SK-N-MC (cell line): ENCODE measurements at regions not wholly inside any gene's neighbourhood (a gene's known extent, or its start where the extent isn't known, plus 50 kb on each side); places are given as distances from the start of the nearest gene placed in this dataset.
A peak's percentile ranks its signal among the peaks of the same experiment; 100 is the strongest.

Experiments used
- DNase-seq: peaks from one replicate; pipeline ENCODE4 v3.0.0-alpha.2; 2011; ENCODE audit warnings: low read depth, low spot score
- H3K27ac ChIP-seq: fragments of 200-600 bp; sonication (generic); 2 replicates; pipeline ENCODE4 v1.5.1; 2016; ENCODE audit warnings: mixed run types
- H3K36me3 ChIP-seq: fragments of 200-600 bp; sonication (generic); 2 replicates; pipeline ENCODE4 v1.6.1; 2017; ENCODE audit warnings: antibody characterized with exemption, low read length, mixed read lengths; ENCODE audit not compliant: insufficient read depth
- H3K4me3 ChIP-seq: fragments of 200-600 bp; sonication (generic); 2 replicates; pipeline ENCODE4 v1.5.1; 2016
- H3K9ac ChIP-seq: fragments of 200-600 bp; sonication (generic); 2 replicates; pipeline ENCODE4 v1.8.0; 2017; ENCODE audit warnings: mixed run types, mixed read lengths; ENCODE audit not compliant: insufficient read length
- H3K9me3 ChIP-seq: fragments of 200-600 bp; sonication (generic); 2 replicates; pipeline ENCODE4 v1.6.1; 2017; ENCODE audit warnings: low read depth, mild to moderate bottlenecking, antibody characterized with exemption, low read length, moderate library complexity, mixed read lengths
- EZH2 ChIP-seq: fragments of 200-600 bp; sonication (generic); IDR thresholded peaks from one replicate; pipeline ENCODE4 v1.6.1; 2017; ENCODE audit warnings: antibody characterized with exemption
- FOXP2 ChIP-seq: optimal IDR thresholded peaks from 2 replicates; pipeline ENCODE3; 2011; ENCODE audit warnings: mild to moderate bottlenecking, moderate library complexity; ENCODE audit not compliant: insufficient read depth; ENCODE audit errors: extremely low read length, control extremely low read depth
- POLR2AphosphoS5 ChIP-seq: IDR thresholded peaks from 2 replicates; pipeline ENCODE4 v1.6.1; 2012; ENCODE audit warnings: mild to moderate bottlenecking, low read depth, low read length, borderline replicate concordance

DNA sequence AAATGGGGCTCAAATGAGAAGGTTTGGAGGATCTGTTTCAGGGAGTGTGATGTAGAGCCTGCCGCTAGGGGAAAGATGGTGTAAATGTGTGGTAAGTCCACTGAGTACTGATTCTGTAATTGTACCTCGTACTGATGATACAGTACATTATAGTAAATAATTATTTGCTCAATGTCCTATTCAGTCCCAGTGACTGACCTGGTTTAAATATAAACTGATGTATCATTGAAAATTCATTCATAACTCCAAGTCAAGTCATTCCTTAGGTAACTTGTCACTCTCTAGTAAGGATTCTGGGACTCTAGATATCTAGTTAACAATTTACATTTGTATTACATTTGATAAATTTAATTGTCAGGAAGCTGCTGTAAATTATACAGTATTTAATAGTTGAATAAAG lies 667.3 kb downstream of the DTWD2 start:
- Histone ChIP-seq H3K36me3 (no peaks in the 10 kb centered on the region), H3K27ac (no peak overlapping the region), H3K9me3 (peaks cover 3% of the 10 kb centered on the region; the same call in 1 of the 2 replicates), H3K9ac (no peak overlapping the region), H3K4me3 (no peak overlapping the region)
- no peak for DNase-seq
- TF ChIP-seq EZH2 (no peak), FOXP2 (no peak), POLR2AphosphoS5 (no peak)

DNA sequence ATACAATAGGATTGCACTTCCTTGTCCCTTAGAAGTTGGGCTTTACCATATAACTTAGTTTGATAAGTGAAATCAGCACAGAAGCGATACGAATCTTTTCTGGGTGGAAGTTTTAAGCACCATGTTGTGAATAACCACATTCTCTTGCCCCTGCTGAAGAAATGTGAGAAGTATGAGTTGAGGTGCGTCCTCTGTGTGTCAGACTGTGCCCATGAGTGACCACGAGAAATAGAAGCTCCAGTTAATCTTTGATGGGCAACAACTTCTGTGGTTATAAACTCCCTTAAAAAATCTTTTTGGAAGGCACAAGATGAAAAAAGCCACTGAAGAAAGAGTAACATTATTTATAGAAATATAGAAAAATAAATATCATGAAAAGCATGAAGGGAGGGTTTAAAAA lies 668.2 kb downstream of the DTWD2 start:
- Histone ChIP-seq H3K27ac (no peak overlapping the region), H3K4me3 (no peak overlapping the region), H3K9me3 (peaks cover 3% of the 10 kb centered on the region; the same call in 1 of the 2 replicates), H3K9ac (no peak overlapping the region), H3K36me3 (no peaks in the 10 kb centered on the region)
- no peak for TF ChIP-seq EZH2
- TF ChIP-seq FOXP2 = no peak
- no peak for TF ChIP-seq POLR2AphosphoS5
- DNase-seq = no peak

DNA sequence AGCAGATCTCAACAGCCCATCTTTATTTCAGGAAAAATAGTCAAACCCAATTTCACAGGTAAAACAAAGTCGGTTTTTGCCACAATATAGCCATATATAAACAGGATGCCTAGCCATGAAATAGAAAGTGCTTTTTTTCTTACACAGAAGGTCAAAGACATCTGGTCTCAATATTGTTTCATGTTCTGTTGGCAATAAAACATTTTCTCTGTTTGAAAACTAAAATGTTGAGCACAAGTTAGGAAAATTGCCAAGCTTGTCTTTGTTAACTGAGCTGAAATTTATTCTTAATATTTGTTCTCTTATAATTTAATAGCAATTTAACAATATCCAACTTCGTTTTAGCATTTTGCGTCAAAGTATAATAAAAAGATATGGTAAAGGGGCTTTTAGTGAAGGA lies 673.4 kb downstream of the DTWD2 start:
- Histone ChIP-seq H3K9me3 (peaks cover 3% of the 10 kb centered on the region; the same call in 1 of the 2 replicates), H3K4me3 (peak overlapping the region; percentile 61), H3K9ac (no peak overlapping the region), H3K36me3 (no peaks in the 10 kb centered on the region), H3K27ac (peak overlapping the region; percentile 85)
- peak; percentile 65 for DNase-seq
- TF ChIP-seq POLR2AphosphoS5 (no peak), FOXP2 (no peak), EZH2 (no peak)

DNA sequence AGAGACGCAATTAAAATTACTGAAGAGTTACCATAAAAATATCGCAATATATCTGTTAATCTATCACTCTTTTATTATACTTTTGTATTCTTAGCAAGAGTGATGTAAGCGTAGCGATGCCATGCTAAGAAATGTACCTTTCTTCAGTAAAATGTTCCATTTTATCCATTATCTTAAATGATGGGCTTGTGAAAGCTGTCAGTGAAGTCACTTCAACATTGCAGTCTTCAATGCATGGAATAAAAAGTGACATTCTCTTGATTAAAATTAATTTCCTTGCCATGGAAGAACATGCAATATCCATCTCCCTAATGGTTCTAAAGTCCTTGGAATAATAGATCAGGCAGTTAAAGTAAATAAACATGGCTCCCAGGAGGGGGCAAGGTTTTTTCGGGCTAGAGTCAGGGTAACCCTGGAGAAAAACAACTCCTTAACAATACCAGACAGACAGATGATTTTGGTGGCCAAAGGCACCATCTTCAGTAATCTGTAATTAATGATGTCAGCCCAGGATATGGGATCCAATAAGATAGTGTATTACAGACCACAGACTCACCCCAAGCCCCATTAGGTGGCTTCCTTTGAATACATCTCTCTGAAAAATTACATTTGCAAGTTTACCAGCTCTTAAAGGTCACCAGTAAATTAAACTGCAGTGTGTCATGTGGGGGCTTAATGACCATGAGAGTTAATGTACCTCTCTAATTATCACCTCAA lies 677.1 kb downstream of the DTWD2 start:
- H3K4me3 ChIP-seq = no peak overlapping the region
- H3K27ac ChIP-seq = no peak overlapping the region
- H3K9ac ChIP-seq = no peak overlapping the region
- H3K9me3 ChIP-seq = no peaks in the 10 kb centered on the region
- no peak for DNase-seq
- no peaks in the 10 kb centered on the region for H3K36me3 ChIP-seq
- TF ChIP-seq EZH2 (no peak), POLR2AphosphoS5 (no peak), FOXP2 (no peak)

DNA sequence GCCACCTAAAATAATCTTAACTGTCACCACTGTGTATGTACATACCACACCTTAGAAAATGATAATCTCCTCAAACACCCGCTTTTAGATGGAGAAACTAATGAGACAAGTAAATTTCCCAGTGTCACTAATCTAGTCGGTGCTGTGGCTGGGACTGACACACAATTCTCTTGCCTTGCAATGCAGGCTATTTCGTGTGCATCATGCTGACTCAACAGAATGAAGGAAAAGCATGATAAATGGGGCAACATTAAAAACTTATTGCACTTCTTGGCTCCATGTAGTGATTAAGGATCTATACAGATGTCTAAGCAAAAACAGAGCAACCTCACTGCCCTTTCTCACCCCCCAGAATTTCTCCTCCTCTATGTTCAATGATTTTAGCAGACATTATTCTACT lies 677.9 kb downstream of the DTWD2 start:
- TF ChIP-seq EZH2 = no peak
- no peak for TF ChIP-seq FOXP2
- TF ChIP-seq POLR2AphosphoS5 = no peak
- H3K27ac ChIP-seq = no peak overlapping the region

DNA sequence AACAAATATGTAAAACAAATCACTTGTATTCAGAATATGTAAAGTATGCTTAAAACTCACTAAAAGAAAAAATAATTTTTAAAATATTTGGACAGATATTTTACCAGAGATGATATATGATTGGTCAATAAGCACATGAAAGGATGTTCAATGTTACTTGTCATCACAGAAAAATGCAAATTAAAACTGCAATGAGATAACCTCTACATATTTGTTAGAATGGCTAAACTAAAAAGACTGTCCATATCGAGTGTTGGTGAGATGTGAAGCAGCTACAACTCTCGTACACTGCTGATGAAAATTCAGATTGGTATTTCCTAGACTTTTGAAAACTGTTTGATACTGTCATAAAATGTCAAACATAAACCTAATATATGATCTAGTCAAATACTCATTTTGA lies 685.1 kb downstream of the DTWD2 start:
- Histone ChIP-seq H3K9ac (no peak overlapping the region), H3K9me3 (no peaks in the 10 kb centered on the region), H3K4me3 (no peak overlapping the region), H3K27ac (no peak overlapping the region), H3K36me3 (no peaks in the 10 kb centered on the region)
- DNase-seq = no peak
- no peak for TF ChIP-seq FOXP2

More for the DNA sequence above, 677.9 kb downstream of the DTWD2 start:
- H3K36me3 ChIP-seq = no peaks in the 10 kb centered on the region
- H3K9ac ChIP-seq = no peak overlapping the region
- H3K9me3 ChIP-seq = no peaks in the 10 kb centered on the region
- no peak for DNase-seq
- no peak overlapping the region for H3K4me3 ChIP-seq

DNA sequence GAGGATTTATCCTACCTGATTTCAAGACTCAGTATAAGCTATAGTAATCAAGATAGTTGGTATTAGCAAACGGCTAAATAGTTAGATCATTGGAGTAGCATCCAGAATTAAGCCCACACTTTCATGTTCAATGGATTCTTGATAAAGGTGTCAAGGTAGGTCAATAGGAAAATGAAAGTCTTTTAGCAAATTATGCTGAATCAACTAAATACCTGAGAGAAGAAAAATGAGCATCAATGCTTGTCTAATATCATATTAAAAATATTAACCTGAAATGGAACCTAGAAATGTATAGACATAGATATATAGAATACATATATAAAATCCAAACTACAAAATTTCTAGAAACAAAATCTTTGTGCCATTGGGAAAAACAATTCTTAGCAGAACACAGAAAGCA lies 685.6 kb downstream of the DTWD2 start:
- DNase-seq = no peak
- no peak for TF ChIP-seq POLR2AphosphoS5
- TF ChIP-seq FOXP2 = no peak
- TF ChIP-seq EZH2 = no peak
- no peaks in the 10 kb centered on the region for H3K36me3 ChIP-seq

DNA sequence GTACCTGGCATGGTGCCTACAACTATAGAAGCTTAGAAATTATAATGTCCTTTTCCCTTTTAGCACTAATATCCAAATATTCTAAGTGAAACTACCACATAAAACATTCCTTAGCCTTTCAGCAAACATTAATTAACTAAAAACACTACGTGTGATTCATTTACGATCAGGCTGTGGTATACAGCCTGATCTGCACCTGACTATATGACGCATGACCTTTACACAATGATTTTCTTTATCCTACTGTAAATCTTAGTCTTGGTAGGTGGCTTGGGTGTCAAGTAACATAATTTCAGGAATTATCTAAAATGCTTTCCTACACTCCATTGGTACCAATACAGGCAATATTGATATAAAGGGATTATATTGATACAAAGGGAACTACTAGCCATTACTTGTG lies 686.7 kb downstream of the DTWD2 start:
- Histone ChIP-seq H3K4me3 (no peak overlapping the region), H3K9ac (no peak overlapping the region), H3K9me3 (no peaks in the 10 kb centered on the region), H3K27ac (no peak overlapping the region), H3K36me3 (no peaks in the 10 kb centered on the region)
- TF ChIP-seq EZH2 (no peak), POLR2AphosphoS5 (no peak), FOXP2 (no peak)
- DNase-seq = no peak

More for the DNA sequence above, 685.6 kb downstream of the DTWD2 start:
- no peak overlapping the region for H3K27ac ChIP-seq
- no peak overlapping the region for H3K9ac ChIP-seq
- H3K9me3 ChIP-seq = no peaks in the 10 kb centered on the region
- no peak overlapping the region for H3K4me3 ChIP-seq

DNA sequence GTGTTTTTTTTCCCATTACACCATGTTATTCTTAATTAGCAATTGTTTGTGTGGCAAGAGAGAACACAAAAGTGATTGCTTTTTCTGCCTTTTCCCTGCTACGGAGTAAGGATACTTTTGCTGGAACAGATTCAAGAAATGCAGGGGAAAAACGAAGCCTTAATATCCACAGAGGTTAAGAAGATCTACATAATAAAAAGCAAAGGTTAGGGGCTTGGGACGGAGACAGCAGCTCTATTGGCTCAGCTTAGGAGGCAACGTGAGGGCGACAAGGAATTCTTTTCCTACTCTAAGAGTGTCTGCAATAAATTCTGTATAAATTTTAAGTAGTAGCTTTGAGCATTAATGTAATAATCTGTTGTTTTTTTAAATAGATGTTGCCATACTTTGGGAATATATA lies 693.3 kb downstream of the DTWD2 start:
- DNase-seq = no peak
- no peak for TF ChIP-seq FOXP2
- TF ChIP-seq POLR2AphosphoS5 = no peak
- no peak for TF ChIP-seq EZH2
- Histone ChIP-seq H3K9me3 (no peaks in the 10 kb centered on the region), H3K4me3 (no peak overlapping the region), H3K36me3 (no peaks in the 10 kb centered on the region), H3K9ac (no peak overlapping the region), H3K27ac (no peak overlapping the region)
